DMS79 treated with DMSO at 0.1 percent for 48 hours (cell line): ENCODE measurements at regions not wholly inside any gene's neighbourhood (a gene's known extent, or its start where the extent isn't known, plus 50 kb on each side); places are given as distances from the start of the nearest gene placed in this dataset.

Experiments
- DNase-seq: peaks from one replicate; lab custom pipeline; 2025; lab: John Stamatoyannopoulos, UW

DNA sequence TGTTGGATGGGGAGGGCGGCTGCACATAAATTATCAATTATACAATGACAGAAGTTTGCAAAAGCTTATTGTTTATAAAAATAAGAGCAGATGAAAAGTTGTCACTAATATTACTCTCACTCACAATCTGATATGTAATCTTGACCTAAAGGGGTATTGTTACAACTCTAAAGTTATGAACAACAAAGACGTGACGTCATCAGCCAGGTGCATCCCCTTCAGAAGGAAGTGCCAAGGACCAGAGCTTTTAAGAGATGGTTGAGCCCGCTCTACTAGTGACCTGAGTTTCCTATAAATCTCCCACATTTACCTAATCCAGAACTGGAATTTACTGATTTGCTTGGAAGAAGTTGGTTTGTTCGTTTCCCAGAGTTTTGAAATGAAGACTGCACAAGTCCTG is 247.7 kb upstream of the MGMT start:
- no peak for DNase-seq

GRCh38 chr10:129222436-129222835 is 244.6 kb upstream of the MGMT start:
- DNase-seq = no peak

DNA sequence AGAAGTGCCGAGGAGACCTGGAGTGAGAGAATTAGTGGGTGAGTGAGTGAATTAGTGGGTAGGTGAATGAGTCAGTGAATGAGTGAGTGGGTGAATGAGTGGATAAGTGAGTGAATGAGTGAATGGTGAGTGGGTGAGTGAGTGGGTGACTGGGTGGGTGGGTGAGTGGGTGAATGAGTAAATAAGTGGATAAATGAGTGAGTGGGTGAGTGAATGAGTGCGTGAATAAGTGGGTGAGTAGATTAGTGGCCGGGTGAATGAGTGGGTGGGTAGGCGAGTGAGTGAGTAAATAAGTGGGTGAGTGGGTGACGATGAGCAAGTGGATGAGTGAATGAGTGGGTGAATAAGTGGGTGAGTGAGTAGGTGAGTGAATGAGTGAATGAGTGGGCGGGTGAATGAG is 243.7 kb upstream of the MGMT start:
- DNase-seq = no peak

DNA sequence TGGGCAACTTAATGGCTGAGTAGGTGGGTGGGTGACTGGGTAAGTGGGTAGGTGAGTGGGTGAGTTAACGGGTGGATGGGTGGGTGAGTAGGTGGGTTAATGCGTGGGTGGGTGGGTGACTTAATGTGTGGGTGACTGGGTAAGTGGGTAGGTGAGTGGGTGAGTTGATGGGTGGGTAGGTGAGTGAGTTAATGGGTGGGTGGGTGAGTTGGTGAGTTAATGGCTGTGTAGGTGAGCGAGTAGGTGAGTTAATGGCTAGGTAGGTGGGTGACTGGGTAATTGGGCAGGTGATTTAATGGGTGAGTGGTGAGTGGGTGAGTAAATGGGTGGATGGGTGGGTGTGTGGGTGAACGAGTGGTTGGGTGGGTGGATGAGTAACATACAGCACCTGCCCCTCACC is 243.0 kb upstream of the MGMT start:
- DNase-seq = no peak

- no peak for DNase-seq
Measured at GRCh38 chr10:129231821-129232220, 235.2 kb upstream of the MGMT start.

DNA sequence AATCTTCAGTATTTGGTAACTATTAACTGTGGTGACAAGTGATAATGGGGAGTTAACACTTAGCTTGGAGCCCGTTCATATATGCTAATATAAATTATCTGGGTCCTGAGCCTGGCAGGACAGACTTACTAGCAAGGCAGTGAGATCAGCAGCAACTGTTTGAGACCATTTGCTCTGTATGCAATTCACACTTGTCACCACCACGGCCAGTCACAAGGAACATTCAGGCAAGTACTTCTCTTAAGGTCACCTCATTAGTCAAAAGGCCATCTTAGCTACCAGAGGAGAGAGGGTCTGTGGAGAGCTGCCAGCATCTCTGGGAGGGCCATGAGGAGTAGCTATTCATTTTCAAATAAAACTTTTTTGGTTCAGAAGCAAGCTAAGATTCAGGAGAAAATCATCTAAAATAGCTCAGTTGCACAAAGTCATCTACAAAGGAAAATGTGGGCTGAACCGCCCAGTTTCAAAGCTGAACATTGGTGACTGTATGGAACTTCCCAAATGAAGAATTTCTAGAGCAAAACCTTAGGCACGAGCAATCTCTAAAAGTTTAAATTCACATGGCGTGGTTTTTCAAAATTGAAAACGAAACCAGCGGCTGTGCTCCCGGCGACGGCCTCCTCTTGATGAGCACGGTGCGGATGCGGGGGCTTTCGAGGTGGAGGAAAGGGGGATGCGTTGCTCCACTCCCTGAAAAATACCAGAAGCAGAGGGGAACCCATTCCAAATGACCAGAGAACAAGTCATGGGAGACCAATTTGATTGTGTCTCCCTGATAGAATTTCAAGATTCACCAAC is 233.5 kb upstream of the MGMT start:
- no peak for DNase-seq

DNA sequence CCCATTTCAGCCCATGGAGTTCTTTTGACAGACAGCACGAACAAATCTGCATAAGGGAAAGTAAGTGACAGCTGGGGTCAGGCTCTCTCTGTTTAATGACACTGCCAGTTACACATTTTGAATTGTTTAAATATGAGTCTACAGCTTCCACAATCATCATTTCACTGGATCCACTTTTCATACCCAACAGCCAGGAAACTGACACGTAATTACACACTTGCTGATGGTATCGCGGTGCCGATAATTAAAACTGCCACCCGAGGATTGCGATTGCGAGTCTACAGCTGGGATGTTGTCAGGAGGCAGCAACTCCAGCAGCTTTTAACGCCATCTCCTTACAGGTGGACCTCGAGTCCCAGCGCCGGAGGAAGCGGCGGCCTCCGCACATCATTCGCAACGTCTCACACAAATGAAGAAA is 230.8 kb upstream of the MGMT start:
- no peak for DNase-seq

DNA sequence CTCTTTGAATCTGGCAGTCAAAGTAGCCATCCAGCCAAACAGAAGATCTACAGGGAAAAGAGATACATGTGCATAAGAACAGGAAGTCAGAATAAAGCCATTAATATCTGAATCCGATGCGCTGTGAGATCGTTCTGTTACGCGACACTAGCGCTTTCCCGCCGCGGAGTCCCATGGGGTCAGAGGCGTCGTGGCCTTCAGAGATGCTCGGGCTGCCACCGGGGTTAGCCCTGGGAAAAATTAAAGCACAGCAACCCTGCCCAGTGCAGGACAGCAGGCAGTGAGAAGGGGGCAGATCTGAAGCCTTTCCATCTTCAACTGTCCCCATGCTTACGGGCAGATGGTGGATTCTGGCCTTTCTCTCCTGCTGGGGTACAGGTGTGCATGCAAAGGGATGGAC is 225.6 kb upstream of the MGMT start:
- no peak for DNase-seq

GRCh38 chr10:129244298-129244697 is 222.7 kb upstream of the MGMT start:
- DNase-seq = no peak

DNA sequence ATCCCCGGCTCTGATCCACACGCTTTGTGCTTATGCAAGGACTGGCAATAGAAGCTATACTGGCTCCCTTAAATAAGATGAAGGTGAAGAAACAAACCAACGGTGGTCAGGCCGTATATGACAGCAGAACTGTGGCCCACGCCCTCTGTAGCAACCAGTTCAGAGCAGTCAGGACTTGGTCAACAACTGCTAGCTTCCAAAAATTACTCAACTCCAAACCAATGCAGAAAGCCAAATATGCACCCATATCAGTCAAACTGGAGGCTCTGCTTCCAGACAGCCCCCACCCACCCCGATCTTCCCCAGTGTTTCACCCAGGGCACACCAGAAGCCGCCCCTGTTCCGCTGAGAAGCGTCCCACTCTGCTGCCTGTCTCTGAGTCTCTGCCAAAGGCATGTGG is 222.3 kb upstream of the MGMT start:
- no peak for DNase-seq

DNA sequence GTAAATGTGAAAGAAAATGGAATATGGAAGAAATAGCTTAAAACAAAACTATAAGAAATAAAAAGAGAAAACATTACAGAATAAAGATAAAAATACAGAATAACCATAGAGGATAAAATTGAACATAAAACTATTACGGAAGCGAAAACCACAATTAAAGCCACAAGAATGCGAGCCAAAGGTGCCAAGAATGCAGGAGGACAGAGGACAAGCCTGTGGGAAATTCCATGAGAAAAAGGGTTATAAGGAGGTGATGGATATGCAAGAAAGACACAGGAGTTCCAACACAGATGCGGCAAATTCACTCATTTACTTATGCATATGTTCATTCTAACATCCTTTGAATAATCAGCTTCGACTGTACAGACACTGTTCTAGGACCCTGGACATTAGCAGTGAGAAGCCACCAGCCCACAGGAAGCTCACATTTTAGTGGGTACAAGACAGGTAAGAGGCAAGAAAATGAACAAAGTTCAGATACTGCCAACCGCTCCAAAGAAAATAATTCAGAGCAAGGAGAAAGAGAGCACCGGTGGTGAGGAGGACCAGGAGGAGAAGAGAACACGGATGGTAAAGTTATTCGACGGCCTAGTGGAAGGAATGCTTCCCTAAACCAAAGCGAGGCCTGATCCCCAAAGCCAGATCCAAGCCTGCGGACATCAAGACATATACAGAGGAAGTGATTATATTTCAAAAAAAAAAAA is 213.7 kb upstream of the MGMT start:
- no peak for DNase-seq

DNA sequence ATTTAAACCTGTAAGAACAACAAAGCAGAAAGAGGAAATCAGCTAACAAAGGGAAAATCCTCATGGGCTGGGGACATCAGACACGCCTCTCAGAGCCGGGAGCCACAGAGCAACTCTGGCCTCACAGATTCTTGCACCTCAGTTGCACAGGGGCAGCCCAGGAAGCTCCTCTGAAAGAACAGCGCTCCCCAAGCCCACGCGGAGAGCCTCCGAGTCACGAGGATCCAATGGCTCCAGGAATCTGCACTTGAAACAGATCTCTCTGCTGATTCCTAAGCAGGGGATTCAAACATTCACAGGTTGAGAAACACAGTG is 213.2 kb upstream of the MGMT start:
- DNase-seq = no peak

DNA sequence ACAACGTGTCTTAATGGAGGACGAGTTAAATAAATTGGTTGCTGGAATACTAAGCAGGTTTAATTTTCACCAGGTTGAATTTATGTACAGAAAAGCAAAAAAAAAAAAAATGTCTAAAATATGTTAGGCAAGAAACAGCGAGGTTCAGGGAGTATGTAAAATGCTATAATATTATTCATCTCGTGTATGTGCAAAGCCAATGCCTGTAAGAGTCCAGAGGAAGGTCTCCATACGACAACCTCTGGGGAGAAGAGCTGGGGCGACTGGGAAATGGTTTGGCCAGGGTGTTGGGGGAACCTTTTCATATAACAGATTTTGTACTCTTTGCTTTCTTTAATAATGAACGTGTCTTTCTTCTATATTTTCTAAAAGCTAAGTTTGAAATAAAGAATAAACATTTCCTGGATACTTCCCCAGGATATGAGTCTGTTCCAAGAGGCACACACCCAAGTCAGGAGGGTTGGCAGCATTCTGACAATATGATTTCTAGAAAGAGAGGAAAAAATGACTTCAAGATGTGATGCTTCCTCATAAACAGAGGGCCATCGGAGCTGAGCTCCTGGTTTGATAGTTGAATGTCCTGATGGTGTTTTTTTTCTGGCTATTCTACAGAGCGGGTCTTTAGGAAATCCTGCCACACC is 208.6 kb upstream of the MGMT start:
- DNase-seq = no peak

GRCh38 chr10:129259128-129259815 is 207.8 kb upstream of the MGMT start:
- DNase-seq = no peak

DNA sequence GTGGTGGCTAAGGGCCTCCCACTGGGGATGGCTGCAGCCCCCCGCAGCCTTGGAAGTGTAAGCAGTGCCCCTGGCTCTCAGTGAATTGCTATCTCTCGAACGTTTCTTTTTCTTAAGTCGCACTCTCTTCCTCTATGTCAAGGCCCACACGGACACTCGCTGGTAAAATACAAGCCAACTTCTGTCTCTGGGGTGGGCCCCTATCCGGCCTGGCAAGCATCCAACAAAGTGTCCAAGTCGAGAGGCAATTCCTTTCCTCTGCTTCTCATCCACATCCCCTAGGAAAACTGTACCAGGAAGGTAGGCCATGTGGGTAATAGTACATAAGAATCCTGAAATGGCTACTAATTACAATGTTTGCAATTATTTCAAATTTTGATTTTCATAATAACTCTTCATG is 194.9 kb upstream of the MGMT start:
- no peak for DNase-seq

- no peak for DNase-seq
Measured at GRCh38 chr10:129272866-129273650, 194.0 kb upstream of the MGMT start.

- no peak for DNase-seq
Measured at GRCh38 chr10:129273860-129274259, 193.2 kb upstream of the MGMT start.

DNA sequence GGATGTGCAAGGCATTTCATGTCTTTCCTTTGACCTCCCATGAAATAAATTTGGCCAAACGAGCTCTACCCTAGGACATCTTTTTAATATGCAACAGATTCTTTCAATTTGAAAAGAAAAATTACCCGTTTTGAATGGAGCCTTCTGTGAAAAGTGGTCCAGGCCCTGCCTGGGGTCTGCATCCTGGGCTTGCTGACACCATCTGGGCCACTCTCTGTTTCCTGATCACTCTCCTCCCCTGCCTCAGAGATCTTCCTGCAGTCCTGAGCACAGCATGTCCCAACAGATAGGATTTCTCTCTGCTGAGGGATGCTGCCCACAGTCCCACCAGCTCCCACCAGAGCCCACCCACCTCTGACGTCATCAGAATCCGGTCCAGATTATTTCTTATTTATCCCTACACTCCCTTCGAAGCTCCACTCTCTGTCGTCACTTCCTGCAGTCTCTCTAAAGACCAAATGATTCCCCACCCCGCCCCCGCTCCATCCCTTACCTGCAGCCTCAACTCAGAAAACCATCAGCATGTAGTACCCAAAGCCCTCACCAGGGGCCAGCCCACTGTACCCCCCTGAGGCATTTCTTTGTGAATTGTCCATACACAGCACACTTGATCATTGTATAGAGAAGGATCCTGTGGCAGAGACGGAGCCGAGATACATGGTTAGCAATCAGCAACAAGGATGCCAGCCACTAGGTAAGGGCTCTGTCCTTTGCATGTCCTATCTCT is 192.1 kb upstream of the MGMT start:
- DNase-seq = no peak

- no peak for DNase-seq
Measured at GRCh38 chr10:129275886-129276285, 191.2 kb upstream of the MGMT start.

- no peak for DNase-seq
Measured at GRCh38 chr10:129277084-129277483, 190.0 kb upstream of the MGMT start.

DNA sequence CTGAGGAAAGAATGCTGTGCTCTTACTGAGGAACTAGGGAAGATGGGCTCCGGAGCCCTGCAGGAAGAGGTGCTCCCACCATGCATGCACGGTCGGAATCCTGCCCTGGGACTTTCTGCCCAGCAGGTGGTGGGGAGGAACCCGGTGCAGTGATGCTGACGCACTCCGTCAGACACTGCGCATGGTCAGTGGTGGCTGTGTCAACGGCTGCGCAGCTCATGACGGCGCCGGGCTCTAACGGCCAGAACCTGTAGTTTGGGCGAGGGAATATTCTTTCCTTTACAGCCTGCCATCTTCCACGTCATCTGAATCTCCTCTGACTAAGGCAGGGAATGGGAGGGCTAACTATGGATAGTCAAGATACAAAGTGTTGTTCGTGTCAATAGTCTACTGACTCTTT is 189.2 kb upstream of the MGMT start:
- DNase-seq = no peak
